ENCODE measurements at regions not wholly inside any gene's neighbourhood (a gene's known extent, or its start where the extent isn't known, plus 50 kb on each side); places are given as distances from the start of the nearest gene placed in this dataset.

GRCh38 chr16:35255816-35256215, 1796.4 kb downstream of the TP53TG3F start:
- DNase-seq (ENCODE audit: low read depth in 2 of 2), result no peak

DNA sequence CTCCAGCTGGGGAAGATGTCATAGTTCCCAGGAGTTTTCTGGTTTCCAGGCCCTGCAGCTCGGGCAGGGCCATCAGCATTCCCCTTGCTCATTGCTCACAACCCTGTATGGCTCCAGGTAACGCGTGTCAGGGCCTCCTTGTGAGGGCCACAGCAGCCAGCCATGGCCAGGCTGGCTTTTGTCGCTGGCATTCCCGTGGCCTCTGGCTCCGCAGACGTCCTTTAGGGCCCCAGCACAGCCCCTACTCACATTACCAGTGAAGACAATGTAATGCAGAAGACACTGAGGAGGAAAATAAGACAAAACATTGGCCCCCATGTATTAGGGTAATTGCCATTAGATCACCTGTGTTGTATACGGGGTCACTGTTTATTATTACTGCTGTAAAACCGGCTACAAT, 1799.0 kb downstream of the TP53TG3F start:
- DNase-seq (ENCODE audit: low read depth in 2 of 2), result no peak

GRCh38 chr16:35295856-35296255, 1836.4 kb downstream of the TP53TG3F start:
- DNase-seq (ENCODE audit: low read depth in 2 of 2), result no peak

DNA sequence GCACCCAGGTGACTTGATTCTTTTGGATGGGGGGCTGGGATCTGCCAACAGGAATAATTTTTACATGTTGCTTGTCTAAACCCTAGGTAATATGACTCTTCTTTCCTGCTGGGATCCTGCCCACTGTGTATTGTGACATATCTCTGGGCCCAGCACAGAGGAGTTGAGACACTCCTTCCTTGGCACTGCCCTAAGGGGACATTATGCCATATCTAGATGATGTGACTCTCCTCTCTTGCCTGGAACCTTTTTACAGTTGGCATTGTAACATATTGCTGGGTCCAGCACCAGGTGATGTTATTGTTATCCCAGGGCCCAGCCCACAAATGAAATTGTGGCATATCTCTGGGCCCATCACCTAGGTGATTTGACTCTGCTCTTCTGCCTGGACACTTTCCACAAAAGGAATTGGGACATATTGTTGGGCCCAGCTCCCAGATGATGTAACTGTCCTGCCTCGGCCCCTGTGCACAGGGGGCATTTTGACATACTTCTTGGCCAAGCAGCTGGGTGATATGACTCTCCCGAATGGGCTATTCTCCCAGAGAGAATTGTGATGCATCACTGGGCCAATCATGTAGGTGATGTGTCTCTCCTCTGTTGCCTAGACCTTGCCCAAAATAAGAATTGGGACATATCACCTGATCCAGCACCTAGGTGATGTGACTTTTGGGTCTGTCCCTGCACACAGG, 1837.7 kb downstream of the TP53TG3F start:
- DNase-seq (ENCODE audit: low read depth in 2 of 2), result no peak

DNA sequence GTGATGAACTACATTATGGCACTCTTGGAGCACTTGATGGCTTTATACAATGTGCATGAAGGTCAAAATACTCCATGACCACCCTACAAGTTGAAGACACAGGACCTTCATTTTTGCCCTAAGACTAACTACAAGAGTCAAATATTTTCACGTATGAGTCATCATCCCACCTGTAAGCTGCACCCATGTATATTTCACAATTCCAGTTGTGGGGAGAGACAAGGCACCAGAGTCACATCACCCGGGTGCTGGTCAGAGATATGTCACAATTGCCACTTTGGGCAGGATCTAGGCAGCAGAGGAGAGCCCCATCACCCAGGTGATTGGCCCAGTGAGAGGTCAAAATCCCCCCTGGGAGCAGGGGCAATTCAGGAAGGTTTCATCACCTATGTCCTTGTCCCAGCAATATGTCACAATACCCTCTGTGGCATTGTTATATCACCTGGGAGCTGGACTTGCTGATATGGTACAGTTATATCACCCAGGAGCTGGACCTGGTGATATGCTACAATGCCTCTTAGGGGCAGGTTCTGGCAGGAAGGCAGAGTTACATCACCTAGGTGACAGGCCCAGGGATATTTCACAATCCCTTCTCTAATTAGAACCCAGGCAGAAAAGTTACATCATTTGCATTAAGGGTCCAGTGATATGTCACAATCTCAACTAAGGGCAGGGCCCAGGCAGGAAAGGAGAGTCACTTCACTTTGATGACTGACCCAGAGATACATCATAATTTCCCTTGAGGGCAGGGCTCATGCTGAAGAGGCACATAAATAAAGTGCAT, 1839.2 kb downstream of the TP53TG3F start:
- DNase-seq (ENCODE audit: low read depth in 2 of 2), result no peak

DNA sequence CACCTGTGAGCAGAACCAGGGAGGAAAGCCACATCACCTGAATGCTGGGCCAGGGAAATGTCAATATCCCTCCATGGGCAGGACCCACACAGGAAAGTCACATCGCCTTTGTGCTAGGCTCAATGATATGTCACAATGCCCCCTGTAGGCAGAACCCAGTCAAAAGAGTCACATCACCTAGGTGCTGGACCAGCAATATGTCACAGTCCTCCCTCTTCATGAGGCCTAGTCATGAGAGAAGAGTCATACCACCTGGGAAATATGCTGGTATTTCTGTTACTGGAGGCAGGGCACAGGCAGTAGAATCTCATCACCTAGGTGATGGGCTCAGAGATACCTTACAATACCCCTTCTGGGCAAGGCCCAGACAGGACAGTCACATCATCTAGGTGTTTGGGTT, 1843.4 kb downstream of the TP53TG3F start:
- no peak for DNase-seq (ENCODE audit: low read depth in 2 of 2)

- no peak for DNase-seq (ENCODE audit: low read depth in 2 of 2)
Measured at GRCh38 chr16:35305476-35305875, 1846.1 kb downstream of the TP53TG3F start.

- DNase-seq (ENCODE audit: low read depth in 2 of 2), result no peak
Measured at GRCh38 chr16:35306915-35307314, 1847.5 kb downstream of the TP53TG3F start.

- no peak for DNase-seq (ENCODE audit: low read depth in 2 of 2)
Measured at GRCh38 chr16:35308674-35309073, 1849.3 kb downstream of the TP53TG3F start.

DNA sequence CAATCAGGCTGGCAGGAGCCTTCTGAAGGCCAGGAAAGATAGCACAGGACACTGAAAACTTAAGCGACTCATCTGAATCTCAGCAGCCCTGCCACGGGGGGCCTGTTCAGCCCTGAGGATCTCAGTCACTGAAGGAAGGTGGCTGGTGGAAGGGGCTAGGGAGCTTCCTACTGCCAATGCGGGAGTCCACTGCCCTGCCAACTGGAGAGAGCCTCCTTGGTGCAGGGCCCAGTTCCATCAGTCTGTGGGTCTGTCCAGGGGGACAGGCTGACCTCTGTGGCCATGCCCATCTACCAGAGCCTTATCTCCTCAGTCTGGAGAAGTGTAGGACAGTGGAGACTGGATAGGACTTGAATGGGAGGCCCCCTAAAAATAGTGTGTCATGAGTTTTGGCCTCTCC, 1851.6 kb downstream of the TP53TG3F start:
- no peak for DNase-seq (ENCODE audit: low read depth in 2 of 2)

DNA sequence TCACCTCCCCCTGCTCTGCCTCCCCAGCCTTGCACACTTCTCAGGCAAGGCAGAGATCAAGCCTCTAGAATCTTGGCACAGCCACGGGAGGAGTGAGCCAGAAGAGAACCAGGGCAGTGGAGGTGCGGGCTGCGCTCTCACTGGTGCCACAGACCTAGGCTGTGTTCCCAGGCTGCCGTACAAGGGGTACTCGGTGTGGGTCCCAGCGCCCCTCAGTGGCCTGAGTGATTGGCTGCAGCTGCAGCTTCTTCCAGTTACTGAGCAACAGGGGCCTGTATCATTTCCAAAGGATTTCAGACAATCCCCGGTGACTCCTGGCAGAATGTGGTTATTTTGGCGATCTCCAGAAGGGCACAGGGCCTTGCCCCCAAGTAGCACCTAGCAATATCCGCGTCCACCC, 1852.1 kb downstream of the TP53TG3F start:
- no peak for DNase-seq (ENCODE audit: low read depth in 2 of 2)

DNA sequence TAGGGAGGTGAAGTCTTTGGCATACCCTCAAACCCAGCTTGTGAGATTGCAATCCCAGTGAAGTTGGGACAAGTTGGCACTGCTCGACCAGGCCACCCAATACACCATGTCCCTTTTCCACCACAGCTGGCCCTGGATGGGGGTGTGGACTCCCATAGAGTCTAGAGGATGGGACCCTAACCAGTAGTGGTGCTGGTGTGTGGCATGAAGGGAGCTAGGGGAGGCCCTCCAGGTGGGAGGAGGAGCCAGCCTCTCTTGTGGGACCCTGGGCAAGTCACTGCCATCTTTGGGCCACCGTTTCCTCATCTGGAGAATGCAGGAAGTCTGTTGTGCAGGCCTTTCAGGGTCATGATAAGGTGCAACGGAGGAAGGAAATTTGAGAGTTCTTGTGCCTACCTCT, 1854.9 kb downstream of the TP53TG3F start:
- no peak for DNase-seq (ENCODE audit: low read depth in 2 of 2)

- no peak for DNase-seq (ENCODE audit: low read depth in 2 of 2)
Measured at GRCh38 chr16:35319536-35320192, 1860.3 kb downstream of the TP53TG3F start.

- DNase-seq (ENCODE audit: low read depth in 2 of 2), result no peak
Measured at GRCh38 chr16:35325936-35326335, 1866.5 kb downstream of the TP53TG3F start.

DNA sequence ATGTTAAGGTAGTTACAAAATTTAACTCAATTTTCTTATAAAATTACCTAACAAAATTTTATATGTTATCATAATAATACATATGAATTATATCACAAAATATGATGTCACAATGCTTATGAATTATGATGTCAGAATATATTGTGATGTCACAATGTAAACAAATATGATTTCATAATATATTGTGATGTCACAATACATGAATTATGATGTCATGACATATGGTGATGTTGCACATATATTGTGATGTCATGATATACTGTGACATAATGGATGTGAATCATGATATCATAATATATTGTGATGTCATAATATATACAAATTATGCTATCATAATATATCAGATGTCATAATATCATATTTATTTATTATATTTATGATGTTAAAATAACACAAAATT, 1879.9 kb downstream of the TP53TG3F start:
- DNase-seq (ENCODE audit: low read depth in 2 of 2), result no peak

- DNase-seq (ENCODE audit: low read depth in 2 of 2), result no peak
Measured at GRCh38 chr16:35342012-35342411, 1882.6 kb downstream of the TP53TG3F start.

GRCh38 chr16:35344012-35344762, 1884.8 kb downstream of the TP53TG3F start:
- DNase-seq (ENCODE audit: low read depth in 2 of 2), result no peak

DNA sequence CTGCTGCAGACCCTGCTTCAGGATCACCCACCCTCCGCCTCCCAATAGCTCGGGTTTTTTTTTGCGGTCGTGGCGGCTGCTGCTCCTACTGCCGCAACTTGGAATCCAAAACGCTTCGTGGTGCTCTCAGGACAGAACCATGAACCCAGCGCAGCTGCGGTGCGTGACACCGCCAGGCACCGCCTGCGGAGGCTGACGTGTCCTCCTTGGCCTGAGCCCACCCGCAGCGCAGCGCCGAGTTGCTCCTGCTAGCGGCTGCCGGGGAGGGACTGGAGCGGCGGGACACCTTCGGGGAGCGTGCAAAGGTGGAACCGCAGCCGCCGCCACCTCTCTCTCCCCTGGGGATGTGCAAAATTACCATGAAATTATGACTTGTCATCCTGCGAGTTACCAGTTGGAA, 1893.0 kb downstream of the TP53TG3F start:
- DNase-seq (ENCODE audit: low read depth in 2 of 2), result no peak

GRCh38 chr16:35363510-35363909, 1904.1 kb downstream of the TP53TG3F start:
- no peak for DNase-seq (ENCODE audit: low read depth in 2 of 2)

DNA sequence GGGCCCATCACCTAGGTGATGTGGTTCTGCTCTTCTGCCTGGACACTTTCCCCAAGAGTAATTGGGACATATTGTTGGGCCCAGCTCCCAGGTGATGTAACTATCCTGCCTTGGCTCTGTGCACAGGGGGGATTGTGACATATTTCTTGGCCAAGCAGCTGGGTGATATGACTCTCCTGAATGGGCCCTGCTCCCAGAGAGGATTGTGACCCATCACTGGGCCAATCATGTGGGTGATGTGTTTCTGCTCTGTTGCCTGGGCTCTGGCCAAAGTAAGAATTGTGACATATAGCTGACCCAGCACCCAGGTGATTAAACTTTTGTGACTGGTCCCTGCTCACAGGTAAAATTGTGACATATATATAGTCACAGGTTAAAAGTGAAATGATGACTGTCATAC, 1904.9 kb downstream of the TP53TG3F start:
- no peak for DNase-seq (ENCODE audit: low read depth in 2 of 2)

DNA sequence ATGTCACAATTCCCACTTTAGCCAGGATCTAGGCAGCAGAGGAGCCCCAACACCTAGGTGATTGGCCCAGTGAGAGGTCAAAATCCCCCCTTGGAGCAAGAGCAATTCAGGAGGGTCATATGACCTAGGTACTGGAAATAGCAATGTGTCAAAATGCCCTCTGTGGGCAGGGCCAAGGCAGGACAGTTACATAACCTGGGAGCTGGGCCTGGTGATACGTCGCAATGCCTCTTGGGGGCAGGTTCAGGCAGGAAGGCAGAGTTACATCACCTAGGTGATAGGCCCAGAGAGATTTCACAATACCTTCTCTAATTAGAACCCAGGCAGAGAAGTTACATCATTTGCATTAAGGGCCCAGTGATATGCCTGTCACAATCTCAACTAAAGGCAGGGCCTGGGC, 1906.3 kb downstream of the TP53TG3F start:
- no peak for DNase-seq (ENCODE audit: low read depth in 2 of 2)

- no peak for DNase-seq (ENCODE audit: low read depth in 2 of 2)
Measured at GRCh38 chr16:35370617-35371016, 1911.2 kb downstream of the TP53TG3F start.
